ENCODE measurements at regions not wholly inside any gene's neighbourhood (a gene's known extent, or its start where the extent isn't known, plus 50 kb on each side); places are given as distances from the start of the nearest gene placed in this dataset.

DNA sequence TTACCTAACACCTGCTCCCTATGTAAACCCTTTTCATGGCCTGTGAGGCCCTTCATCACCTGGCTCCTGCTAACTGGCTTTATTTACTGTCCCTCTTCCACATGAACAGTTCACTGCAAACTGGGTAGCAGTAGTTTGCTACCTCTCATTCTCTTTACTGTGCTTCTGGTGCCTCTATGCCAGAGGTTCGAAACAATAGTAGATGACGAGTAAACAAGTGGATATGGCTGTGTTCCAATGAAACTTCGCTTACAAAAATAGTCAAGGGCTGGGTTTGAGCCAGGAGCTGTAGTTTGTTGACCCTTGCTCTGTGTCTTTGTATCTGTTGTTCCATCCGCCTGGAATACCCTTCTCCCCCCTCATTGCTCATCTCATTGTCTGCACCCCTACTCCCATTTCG, 233.6 kb upstream of the RMST start:
- TF ChIP-seq, protein P1, sequence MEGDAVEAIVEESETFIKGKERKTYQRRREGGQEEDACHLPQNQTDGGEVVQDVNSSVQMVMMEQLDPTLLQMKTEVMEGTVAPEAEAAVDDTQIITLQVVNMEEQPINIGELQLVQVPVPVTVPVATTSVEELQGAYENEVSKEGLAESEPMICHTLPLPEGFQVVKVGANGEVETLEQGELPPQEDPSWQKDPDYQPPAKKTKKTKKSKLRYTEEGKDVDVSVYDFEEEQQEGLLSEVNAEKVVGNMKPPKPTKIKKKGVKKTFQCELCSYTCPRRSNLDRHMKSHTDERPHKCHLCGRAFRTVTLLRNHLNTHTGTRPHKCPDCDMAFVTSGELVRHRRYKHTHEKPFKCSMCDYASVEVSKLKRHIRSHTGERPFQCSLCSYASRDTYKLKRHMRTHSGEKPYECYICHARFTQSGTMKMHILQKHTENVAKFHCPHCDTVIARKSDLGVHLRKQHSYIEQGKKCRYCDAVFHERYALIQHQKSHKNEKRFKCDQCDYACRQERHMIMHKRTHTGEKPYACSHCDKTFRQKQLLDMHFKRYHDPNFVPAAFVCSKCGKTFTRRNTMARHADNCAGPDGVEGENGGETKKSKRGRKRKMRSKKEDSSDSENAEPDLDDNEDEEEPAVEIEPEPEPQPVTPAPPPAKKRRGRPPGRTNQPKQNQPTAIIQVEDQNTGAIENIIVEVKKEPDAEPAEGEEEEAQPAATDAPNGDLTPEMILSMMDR (IDR thresholded peaks at IDR 0.05), result no peak
- TF ChIP-seq POLR2A (IDR thresholded peaks at IDR 0.05), result no peak

All from esophagus squamous epithelium (tissue), 4 donors.